Rectal smooth muscle tissue (tissue), 1 donor: ENCODE measurements at regions not wholly inside any gene's neighbourhood (a gene's known extent, or its start where the extent isn't known, plus 50 kb on each side); places are given as distances from the start of the nearest gene placed in this dataset.

Experiments
- H3K27ac ChIP-seq: one replicate; pipeline ENCODE4 v1.7.0; 2013; ENCODE audit warnings: low read depth, low read length, inconsistent platforms
- H3K27me3 ChIP-seq: one replicate; pipeline ENCODE4 v1.7.0; 2013; ENCODE audit warnings: low read length; ENCODE audit not compliant: control insufficient read depth, insufficient read depth
- H3K36me3 ChIP-seq: one replicate; pipeline ENCODE4 v1.7.0; 2013; ENCODE audit warnings: low read length; ENCODE audit not compliant: control insufficient read depth, insufficient read depth
- H3K4me1 ChIP-seq: one replicate; pipeline ENCODE4 v1.7.0; 2013; ENCODE audit warnings: low read length; ENCODE audit not compliant: control insufficient read depth, insufficient read depth
- H3K4me3 ChIP-seq: one replicate; pipeline ENCODE4 v1.7.0; 2013; ENCODE audit warnings: low read length
- H3K9ac ChIP-seq: one replicate; pipeline ENCODE4 v1.7.0; 2013; ENCODE audit warnings: low read length

DNA sequence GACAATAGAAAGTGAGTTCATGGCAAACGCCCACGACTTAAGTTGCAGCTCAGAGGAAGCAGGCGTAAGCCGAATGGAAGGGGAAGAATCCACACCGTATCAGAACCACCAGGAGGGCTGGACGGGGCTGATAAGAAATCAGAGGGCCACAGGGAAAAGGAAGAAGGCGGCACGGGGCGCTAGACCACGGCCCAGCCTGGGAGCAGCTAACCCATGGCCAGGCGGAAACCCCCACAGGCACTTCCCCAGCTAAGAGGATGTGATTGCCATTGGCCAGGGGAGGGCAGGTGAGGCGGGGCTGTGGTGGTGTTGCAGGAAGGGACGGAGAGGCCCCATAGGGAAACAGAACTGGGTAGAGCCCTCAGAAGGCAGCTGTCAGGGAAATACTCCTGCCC, 174.0 kb upstream of the AFDN start:
- Histone ChIP-seq H3K9ac (no peak overlapping the region), H3K36me3 (no peaks in the 10 kb centered on the region), H3K27ac (no peak overlapping the region), H3K4me3 (no peak overlapping the region), H3K4me1 (no peaks in the 10 kb centered on the region), H3K27me3 (no peaks in the 10 kb centered on the region)

DNA sequence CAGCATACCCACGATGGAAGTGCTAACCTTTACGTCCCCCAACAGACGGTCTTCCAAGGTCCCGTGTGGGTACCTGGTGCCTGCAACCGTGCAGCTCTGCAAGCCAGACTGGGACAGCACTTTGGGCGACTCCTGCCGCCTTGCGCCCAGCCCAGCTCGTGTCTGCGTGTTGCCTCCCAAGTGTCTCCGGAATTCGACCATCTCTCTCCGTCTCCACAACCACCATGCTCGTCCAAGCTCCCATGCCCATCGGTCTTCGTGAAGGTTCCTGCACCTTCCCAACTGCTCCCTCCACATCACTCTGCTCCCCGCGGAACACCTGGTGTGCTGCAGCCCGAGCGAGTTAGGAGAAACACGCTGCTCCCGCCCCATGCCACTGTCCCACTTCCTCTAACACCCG, 173.2 kb upstream of the AFDN start:
- Histone ChIP-seq H3K9ac (no peak overlapping the region), H3K4me1 (no peaks in the 10 kb centered on the region), H3K36me3 (no peaks in the 10 kb centered on the region), H3K27ac (no peak overlapping the region), H3K27me3 (no peaks in the 10 kb centered on the region), H3K4me3 (no peak overlapping the region)

DNA sequence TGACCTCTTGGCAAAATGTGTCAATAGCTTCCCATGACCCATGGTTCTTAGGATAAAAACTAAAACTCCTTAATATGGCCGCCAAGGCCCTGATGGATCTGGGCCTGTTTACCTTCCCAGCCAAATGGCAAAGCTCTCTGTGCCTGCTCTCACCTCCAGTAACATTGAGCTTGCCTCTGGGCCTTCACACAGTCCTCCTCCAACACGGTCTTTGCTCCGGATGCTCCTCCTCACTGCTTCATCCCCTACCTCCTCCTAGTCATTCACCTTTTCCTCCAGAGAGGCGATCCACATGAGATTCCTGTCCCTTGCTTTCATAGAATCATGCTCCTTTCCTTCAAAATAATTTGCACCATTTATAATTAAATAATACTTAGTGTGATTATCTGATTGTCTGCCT, 172.3 kb upstream of the AFDN start:
- H3K36me3 ChIP-seq: no peaks in the 10 kb centered on the region
- H3K27ac ChIP-seq: no peak overlapping the region
- H3K9ac ChIP-seq: no peak overlapping the region

GRCh38 chr6:167655174-167655821, 171.4 kb upstream of the AFDN start:
- Histone ChIP-seq H3K27ac (no peak overlapping the region), H3K36me3 (no peaks in the 10 kb centered on the region), H3K27me3 (no peaks in the 10 kb centered on the region), H3K4me3 (no peak overlapping the region), H3K4me1 (no peaks in the 10 kb centered on the region), H3K9ac (no peak overlapping the region)

More for the DNA sequence above, 172.3 kb upstream of the AFDN start:
- no peak overlapping the region for H3K4me3 ChIP-seq
- no peaks in the 10 kb centered on the region for H3K27me3 ChIP-seq
- H3K4me1 ChIP-seq: no peaks in the 10 kb centered on the region

DNA sequence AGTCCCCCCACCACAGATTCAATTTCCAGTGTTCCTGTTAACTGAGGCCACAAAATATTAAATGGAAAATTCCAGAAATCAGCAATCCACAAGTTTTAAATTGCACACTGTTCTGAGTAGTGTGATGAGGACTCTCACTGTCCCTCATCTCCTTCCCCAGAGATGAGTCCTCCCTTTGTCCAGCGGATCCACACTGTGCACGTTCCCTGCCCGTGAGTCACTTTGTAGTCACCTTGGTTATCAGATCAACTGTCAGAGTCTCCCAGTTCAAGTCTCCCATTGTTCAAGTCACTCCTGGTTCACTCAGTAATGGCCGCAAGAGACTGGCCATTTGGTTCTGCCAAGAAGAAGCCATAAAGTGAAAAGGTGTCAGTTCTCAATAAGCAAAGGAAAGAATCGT, 168.6 kb upstream of the AFDN start:
- H3K9ac ChIP-seq: no peak overlapping the region
- no peaks in the 10 kb centered on the region for H3K36me3 ChIP-seq
- no peaks in the 10 kb centered on the region for H3K4me1 ChIP-seq
- no peak overlapping the region for H3K27ac ChIP-seq
- H3K4me3 ChIP-seq: no peak overlapping the region
- H3K27me3 ChIP-seq: no peaks in the 10 kb centered on the region

DNA sequence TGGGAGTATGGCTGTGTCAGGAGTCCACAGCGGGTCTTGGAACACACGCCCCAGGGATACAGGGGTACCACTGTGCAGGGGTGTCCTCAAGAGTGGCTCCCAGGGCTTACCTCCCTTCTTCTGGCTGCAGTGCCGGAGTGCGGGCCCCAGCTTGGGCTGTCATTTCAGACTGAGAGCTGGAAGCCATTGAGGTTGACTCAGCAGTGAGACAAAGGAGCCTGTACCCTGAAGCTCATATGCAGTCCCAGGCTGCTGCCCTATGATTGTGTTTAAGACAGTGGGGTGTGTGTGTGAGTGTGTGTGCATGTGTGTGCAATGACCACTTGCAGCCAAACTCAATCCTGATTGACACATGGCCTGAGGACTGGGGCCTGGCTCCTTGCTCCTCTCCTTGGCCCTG, 167.7 kb upstream of the AFDN start:
- Histone ChIP-seq H3K4me3 (no peak overlapping the region), H3K9ac (no peak overlapping the region), H3K4me1 (no peaks in the 10 kb centered on the region), H3K36me3 (no peaks in the 10 kb centered on the region), H3K27me3 (no peaks in the 10 kb centered on the region), H3K27ac (no peak overlapping the region)

DNA sequence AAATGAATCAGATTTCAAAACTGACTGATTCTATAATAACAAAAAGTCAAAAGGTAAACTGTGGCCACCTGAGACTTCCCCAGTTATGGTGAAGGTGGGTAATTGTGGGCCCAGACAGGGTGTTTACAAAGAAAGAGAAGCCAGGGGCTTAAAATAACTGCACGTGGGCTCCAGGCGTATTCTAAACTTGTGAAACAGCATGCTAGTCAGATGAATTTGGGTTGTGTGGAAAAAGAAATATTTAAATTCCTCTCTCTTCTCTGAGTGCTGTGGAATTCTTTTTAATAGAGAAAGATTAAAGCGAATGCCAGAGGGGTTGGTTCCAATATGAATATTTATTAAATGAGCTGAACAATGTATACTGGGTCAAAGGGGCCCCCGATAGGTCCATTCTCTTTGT, 166.3 kb upstream of the AFDN start:
- Histone ChIP-seq H3K27ac (no peak overlapping the region), H3K27me3 (no peaks in the 10 kb centered on the region), H3K36me3 (no peaks in the 10 kb centered on the region), H3K9ac (no peak overlapping the region), H3K4me1 (no peaks in the 10 kb centered on the region), H3K4me3 (no peak overlapping the region)

GRCh38 chr6:167660944-167661551, 165.7 kb upstream of the AFDN start:
- Histone ChIP-seq H3K4me1 (no peaks in the 10 kb centered on the region), H3K36me3 (no peaks in the 10 kb centered on the region), H3K27ac (no peak overlapping the region), H3K27me3 (no peaks in the 10 kb centered on the region), H3K9ac (no peak overlapping the region), H3K4me3 (no peak overlapping the region)

DNA sequence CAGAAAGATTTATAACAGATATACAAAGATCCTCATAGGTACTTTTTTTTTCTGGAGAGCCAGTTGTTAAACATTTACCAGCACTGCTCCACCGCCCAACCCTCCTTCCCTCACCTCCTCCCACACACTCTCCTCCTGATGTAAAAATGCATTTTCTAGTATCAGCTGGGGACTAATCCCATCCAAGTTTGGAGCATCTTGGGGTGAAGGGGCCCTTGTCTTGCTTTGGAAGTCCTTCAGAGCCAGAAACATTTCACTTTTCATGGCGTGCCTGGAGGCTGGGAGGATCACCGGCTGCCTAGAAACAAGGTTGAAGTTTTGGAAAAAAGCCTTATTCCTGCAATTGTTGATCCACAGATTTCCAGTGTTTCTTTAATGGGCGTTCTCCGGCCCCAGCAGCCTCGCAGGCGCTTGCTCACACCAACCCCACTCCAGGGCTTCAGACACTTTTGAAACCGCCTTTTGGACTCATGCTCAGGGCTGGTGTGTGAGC, 165.1 kb upstream of the AFDN start:
- no peaks in the 10 kb centered on the region for H3K4me1 ChIP-seq

DNA sequence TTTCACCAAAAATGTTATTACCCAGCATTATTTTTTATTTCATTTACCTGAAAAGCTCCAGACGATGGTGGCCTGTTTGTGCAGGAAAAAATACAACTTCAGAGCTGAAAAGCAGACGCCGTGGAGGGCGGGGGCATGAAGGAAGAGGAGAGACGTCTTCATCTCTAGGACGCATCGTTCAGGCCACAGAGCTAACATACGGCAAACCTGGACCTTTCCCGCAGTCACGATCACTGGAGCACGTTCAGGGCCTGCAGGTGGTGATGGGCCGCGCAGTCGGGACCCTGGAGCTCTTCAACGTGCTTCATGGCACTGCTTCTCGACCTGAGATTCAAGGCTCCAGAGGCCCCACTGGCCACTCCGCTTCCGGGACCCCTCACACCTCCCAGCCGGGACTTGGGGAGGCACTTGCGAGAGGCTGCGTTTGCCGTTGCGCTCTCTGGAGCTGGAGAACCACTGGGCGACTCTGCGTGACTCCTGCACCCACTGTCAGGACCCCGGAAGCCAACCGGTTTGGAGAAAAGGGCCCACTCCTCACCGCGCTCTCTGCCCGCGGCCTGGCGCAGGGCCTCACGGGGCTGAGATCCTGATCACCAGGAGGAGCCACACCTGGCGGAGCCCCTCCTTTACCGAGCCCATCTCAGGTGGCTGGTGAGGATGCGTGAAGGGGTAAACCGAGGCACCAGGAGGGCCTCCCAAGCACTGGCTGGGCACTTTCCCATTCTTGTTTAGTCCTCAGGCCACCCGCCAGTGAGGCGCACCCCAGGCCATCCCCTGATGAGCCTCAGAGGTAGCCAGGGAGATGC, 164.4 kb upstream of the AFDN start:
- Histone ChIP-seq H3K27me3 (no peaks in the 10 kb centered on the region), H3K4me3 (no peak overlapping the region), H3K4me1 (no peaks in the 10 kb centered on the region), H3K36me3 (no peaks in the 10 kb centered on the region), H3K9ac (no peak overlapping the region), H3K27ac (no peak overlapping the region)

More for the DNA sequence above, 165.1 kb upstream of the AFDN start:
- no peaks in the 10 kb centered on the region for H3K36me3 ChIP-seq
- no peak overlapping the region for H3K4me3 ChIP-seq
- no peak overlapping the region for H3K27ac ChIP-seq
- H3K9ac ChIP-seq: no peak overlapping the region
- H3K27me3 ChIP-seq: no peaks in the 10 kb centered on the region

GRCh38 chr6:167662881-167663205, 163.9 kb upstream of the AFDN start:
- Histone ChIP-seq H3K36me3 (no peaks in the 10 kb centered on the region), H3K4me1 (no peaks in the 10 kb centered on the region), H3K27ac (no peak overlapping the region), H3K27me3 (no peaks in the 10 kb centered on the region), H3K9ac (no peak overlapping the region), H3K4me3 (no peak overlapping the region)

GRCh38 chr6:167663316-167663715, 163.4 kb upstream of the AFDN start:
- H3K4me1 ChIP-seq: no peaks in the 10 kb centered on the region
- H3K9ac ChIP-seq: no peak overlapping the region
- H3K27me3 ChIP-seq: no peaks in the 10 kb centered on the region
- no peak overlapping the region for H3K27ac ChIP-seq
- no peak overlapping the region for H3K4me3 ChIP-seq
- H3K36me3 ChIP-seq: no peaks in the 10 kb centered on the region
